ENCODE measurements at regions not wholly inside any gene's neighbourhood (a gene's known extent, or its start where the extent isn't known, plus 50 kb on each side); places are given as distances from the start of the nearest gene placed in this dataset.

DNA sequence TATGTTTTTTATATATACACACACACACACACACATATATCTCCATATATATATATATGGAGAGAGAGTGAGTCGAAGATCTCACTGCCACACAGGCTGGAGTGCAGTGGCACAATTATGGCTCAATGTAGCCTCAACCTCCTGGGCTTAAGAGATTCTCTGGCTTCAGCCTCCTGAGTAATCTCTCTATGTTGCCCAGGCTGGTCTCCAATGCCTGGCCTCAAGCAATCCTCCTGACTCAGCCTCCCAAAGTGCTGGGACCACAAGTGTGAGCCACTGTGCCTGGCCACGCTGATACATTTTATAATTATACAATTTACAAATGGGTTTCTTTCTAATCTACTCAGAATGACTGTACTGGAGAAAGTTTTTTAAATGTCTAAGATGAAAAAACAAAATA lies 664.2 kb downstream of the PTPRC start:
- no peaks in the 10 kb centered on the region for H3K36me3 ChIP-seq (ENCODE audit: control insufficient read depth in 2 of 2, insufficient read depth in 2 of 2, low read length in 2 of 2)
- H3K27ac ChIP-seq (ENCODE audit: low read depth in 2 of 2, low read length in 2 of 2), result no peak overlapping the region
- H3K4me1 ChIP-seq (ENCODE audit: control insufficient read depth in 2 of 2, insufficient read depth in 2 of 2, low read length in 2 of 2), result no peaks in the 10 kb centered on the region
- no peaks in the 10 kb centered on the region for H3K27me3 ChIP-seq (ENCODE audit: control insufficient read depth in 2 of 2, insufficient read depth in 2 of 2, low read length in 2 of 2)
- H3K9me3 ChIP-seq (ENCODE audit: control insufficient read depth in 2 of 2, low read length in 2 of 2), result no peaks in the 10 kb centered on the region
- no peak overlapping the region for H3K9ac ChIP-seq (ENCODE audit: low read depth in 1 of 2, low read length in 2 of 2)
- no peak overlapping the region for H3K4me3 ChIP-seq (ENCODE audit: low read length in 2 of 2)

DNA sequence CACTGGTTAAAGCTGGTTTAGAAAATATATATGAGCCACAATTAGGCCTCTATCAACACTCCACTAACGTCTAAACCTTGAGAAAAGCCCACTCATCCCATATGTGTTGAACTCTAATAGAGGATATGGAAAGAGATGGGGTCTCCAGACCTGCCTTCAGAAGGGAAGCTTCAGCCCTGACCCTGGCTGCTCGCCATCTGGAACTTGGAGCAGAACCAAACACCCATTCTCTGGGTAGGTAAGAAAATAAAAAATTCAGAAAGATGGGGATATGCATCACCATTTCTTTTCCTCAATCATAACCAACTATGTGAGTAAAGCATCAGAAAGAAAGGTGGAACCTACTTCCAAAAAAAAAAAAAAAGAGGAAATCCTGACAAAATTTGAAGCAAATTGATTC lies 666.2 kb downstream of the PTPRC start:
- H3K4me3 ChIP-seq (ENCODE audit: low read length in 2 of 2), result no peak overlapping the region
- no peaks in the 10 kb centered on the region for H3K9me3 ChIP-seq (ENCODE audit: control insufficient read depth in 2 of 2, low read length in 2 of 2)

DNA sequence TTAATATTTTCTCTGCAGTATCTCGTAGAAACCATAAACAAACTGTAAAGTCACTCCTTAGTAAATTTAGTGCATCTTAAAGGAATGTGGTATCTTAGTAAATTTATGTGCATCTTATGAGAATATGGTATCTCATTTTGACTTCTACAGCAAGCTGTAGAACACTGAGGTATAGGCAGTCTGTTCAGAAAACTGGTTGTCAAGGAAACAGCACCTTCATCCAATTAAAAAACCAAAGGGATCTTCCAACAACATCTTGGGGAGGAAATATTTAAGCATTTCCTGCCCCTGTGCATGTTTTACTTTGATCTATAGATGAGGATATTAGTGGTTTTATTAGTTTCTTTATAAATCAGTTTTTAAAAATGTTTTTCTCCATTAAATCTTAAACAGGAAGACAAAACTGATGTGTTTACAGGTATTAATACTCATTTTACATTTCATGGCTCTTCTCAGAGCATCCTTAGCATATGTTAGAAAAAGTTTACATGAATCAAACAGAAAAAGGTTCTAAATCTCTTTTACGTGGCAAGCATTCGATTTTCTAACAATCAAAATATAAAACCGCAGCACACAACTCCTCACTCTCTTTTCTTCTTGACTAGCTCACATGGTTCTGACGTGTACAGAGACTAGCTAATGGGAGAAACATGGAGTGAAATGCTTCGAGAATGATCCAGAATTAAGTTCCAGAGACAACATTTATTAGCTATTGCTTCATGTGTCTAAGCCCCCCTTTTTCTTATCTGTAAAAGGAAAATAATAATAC lies 668.8 kb downstream of the PTPRC start:
- no peak overlapping the region for H3K27ac ChIP-seq (ENCODE audit: low read depth in 2 of 2, low read length in 2 of 2)
- no peak overlapping the region for H3K9ac ChIP-seq (ENCODE audit: low read depth in 1 of 2, low read length in 2 of 2)
- no peaks in the 10 kb centered on the region for H3K4me1 ChIP-seq (ENCODE audit: control insufficient read depth in 2 of 2, insufficient read depth in 2 of 2, low read length in 2 of 2)
- H3K9me3 ChIP-seq (ENCODE audit: control insufficient read depth in 2 of 2, low read length in 2 of 2), result no peaks in the 10 kb centered on the region
- H3K36me3 ChIP-seq (ENCODE audit: control insufficient read depth in 2 of 2, insufficient read depth in 2 of 2, low read length in 2 of 2), result no peaks in the 10 kb centered on the region
- no peaks in the 10 kb centered on the region for H3K27me3 ChIP-seq (ENCODE audit: control insufficient read depth in 2 of 2, insufficient read depth in 2 of 2, low read length in 2 of 2)
- no peak overlapping the region for H3K4me3 ChIP-seq (ENCODE audit: low read length in 2 of 2)

More for the DNA sequence above, 666.2 kb downstream of the PTPRC start:
- Histone ChIP-seq H3K4me1 (ENCODE audit: control insufficient read depth in 2 of 2, insufficient read depth in 2 of 2, low read length in 2 of 2) (no peaks in the 10 kb centered on the region), H3K27ac (ENCODE audit: low read depth in 2 of 2, low read length in 2 of 2) (no peak overlapping the region), H3K9ac (ENCODE audit: low read depth in 1 of 2, low read length in 2 of 2) (no peak overlapping the region), H3K36me3 (ENCODE audit: control insufficient read depth in 2 of 2, insufficient read depth in 2 of 2, low read length in 2 of 2) (no peaks in the 10 kb centered on the region), H3K27me3 (ENCODE audit: control insufficient read depth in 2 of 2, insufficient read depth in 2 of 2, low read length in 2 of 2) (no peaks in the 10 kb centered on the region)

DNA sequence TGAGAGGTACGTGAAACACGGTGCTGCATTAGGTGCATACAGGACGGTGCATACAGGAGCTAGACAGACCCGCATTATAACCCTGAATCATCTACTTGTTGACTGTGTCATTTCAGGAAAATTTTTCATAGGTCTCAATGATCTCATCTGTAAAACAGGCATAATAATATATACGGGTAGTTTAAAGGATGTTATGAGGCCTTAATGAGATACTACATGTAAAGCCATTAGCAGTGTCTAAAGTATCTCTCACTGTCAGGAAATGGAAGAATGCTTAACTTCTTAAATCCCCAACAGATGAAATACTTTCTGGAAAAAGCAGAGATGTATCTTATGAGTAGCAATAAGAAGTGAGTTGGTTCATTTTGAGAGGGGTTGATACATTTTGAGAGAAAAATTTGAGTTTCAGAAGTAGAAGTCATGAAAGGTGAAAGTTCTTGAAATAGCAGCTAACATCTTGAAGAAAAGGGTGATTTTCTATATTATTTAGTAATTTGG lies 669.6 kb downstream of the PTPRC start:
- no peaks in the 10 kb centered on the region for H3K36me3 ChIP-seq (ENCODE audit: control insufficient read depth in 2 of 2, insufficient read depth in 2 of 2, low read length in 2 of 2)
- no peak overlapping the region for H3K4me3 ChIP-seq (ENCODE audit: low read length in 2 of 2)
- H3K9me3 ChIP-seq (ENCODE audit: control insufficient read depth in 2 of 2, low read length in 2 of 2), result no peaks in the 10 kb centered on the region
- no peaks in the 10 kb centered on the region for H3K4me1 ChIP-seq (ENCODE audit: control insufficient read depth in 2 of 2, insufficient read depth in 2 of 2, low read length in 2 of 2)
- no peaks in the 10 kb centered on the region for H3K27me3 ChIP-seq (ENCODE audit: control insufficient read depth in 2 of 2, insufficient read depth in 2 of 2, low read length in 2 of 2)
- H3K9ac ChIP-seq (ENCODE audit: low read depth in 1 of 2, low read length in 2 of 2), result no peak overlapping the region
- no peak overlapping the region for H3K27ac ChIP-seq (ENCODE audit: low read depth in 2 of 2, low read length in 2 of 2)

GRCh38 chr1:199310708-199311107 lies 671.9 kb downstream of the PTPRC start:
- no peaks in the 10 kb centered on the region for H3K9me3 ChIP-seq (ENCODE audit: control insufficient read depth in 2 of 2, low read length in 2 of 2)
- no peak overlapping the region for H3K27ac ChIP-seq (ENCODE audit: low read depth in 2 of 2, low read length in 2 of 2)
- H3K4me3 ChIP-seq (ENCODE audit: low read length in 2 of 2), result no peak overlapping the region
- H3K9ac ChIP-seq (ENCODE audit: low read depth in 1 of 2, low read length in 2 of 2), result no peak overlapping the region
- H3K27me3 ChIP-seq (ENCODE audit: control insufficient read depth in 2 of 2, insufficient read depth in 2 of 2, low read length in 2 of 2), result no peaks in the 10 kb centered on the region
- no peaks in the 10 kb centered on the region for H3K4me1 ChIP-seq (ENCODE audit: control insufficient read depth in 2 of 2, insufficient read depth in 2 of 2, low read length in 2 of 2)
- no peaks in the 10 kb centered on the region for H3K36me3 ChIP-seq (ENCODE audit: control insufficient read depth in 2 of 2, insufficient read depth in 2 of 2, low read length in 2 of 2)

GRCh38 chr1:199311478-199312262 lies 672.8 kb downstream of the PTPRC start:
- no peaks in the 10 kb centered on the region for H3K36me3 ChIP-seq (ENCODE audit: control insufficient read depth in 2 of 2, insufficient read depth in 2 of 2, low read length in 2 of 2)
- H3K27ac ChIP-seq (ENCODE audit: low read depth in 2 of 2, low read length in 2 of 2), result no peak overlapping the region
- no peaks in the 10 kb centered on the region for H3K4me1 ChIP-seq (ENCODE audit: control insufficient read depth in 2 of 2, insufficient read depth in 2 of 2, low read length in 2 of 2)
- no peaks in the 10 kb centered on the region for H3K27me3 ChIP-seq (ENCODE audit: control insufficient read depth in 2 of 2, insufficient read depth in 2 of 2, low read length in 2 of 2)
- H3K9ac ChIP-seq (ENCODE audit: low read depth in 1 of 2, low read length in 2 of 2), result no peak overlapping the region
- no peak overlapping the region for H3K4me3 ChIP-seq (ENCODE audit: low read length in 2 of 2)
- no peaks in the 10 kb centered on the region for H3K9me3 ChIP-seq (ENCODE audit: control insufficient read depth in 2 of 2, low read length in 2 of 2)

DNA sequence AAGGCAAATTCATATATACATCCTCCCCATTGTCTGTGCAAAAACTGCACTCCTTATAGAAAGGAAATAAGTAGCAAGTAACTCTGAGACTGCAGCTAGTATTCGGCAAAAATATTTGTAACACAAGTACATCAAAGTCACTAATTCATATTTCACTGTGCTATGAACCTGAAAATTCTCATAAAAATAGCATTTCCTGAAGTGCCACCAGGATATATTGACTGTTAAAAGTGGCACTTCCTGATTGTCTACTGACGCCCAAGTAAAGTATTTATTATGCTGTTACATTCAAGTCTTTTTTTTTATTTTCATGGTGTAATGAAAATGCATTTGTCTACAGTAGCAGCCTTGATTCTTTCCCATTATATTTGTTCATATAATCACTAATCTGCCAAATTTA lies 673.8 kb downstream of the PTPRC start:
- Histone ChIP-seq H3K9ac (ENCODE audit: low read depth in 1 of 2, low read length in 2 of 2) (no peak overlapping the region), H3K4me1 (ENCODE audit: control insufficient read depth in 2 of 2, insufficient read depth in 2 of 2, low read length in 2 of 2) (no peaks in the 10 kb centered on the region), H3K27ac (ENCODE audit: low read depth in 2 of 2, low read length in 2 of 2) (no peak overlapping the region), H3K4me3 (ENCODE audit: low read length in 2 of 2) (no peak overlapping the region), H3K36me3 (ENCODE audit: control insufficient read depth in 2 of 2, insufficient read depth in 2 of 2, low read length in 2 of 2) (no peaks in the 10 kb centered on the region), H3K9me3 (ENCODE audit: control insufficient read depth in 2 of 2, low read length in 2 of 2) (no peaks in the 10 kb centered on the region), H3K27me3 (ENCODE audit: control insufficient read depth in 2 of 2, insufficient read depth in 2 of 2, low read length in 2 of 2) (no peaks in the 10 kb centered on the region)

DNA sequence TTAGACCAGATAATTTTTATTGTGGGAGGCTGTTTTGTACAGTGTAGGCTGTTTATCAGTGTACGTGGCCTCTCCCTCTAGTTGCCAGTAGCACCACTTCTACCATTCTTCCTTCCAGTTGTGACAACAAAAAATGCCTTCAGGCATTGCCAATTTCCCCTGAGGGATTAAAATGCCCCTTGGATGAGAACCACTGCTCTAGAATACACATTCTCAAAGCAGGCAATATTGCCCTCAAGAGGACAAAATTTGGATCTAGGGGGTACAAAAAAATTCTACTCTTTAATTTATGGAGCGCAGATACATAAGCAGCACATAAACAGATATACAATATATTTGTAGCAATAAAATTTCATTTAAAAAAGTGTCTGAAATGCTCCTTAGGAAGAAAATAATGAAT lies 674.6 kb downstream of the PTPRC start:
- Histone ChIP-seq H3K9ac (ENCODE audit: low read depth in 1 of 2, low read length in 2 of 2) (no peak overlapping the region), H3K4me3 (ENCODE audit: low read length in 2 of 2) (no peak overlapping the region), H3K36me3 (ENCODE audit: control insufficient read depth in 2 of 2, insufficient read depth in 2 of 2, low read length in 2 of 2) (no peaks in the 10 kb centered on the region), H3K9me3 (ENCODE audit: control insufficient read depth in 2 of 2, low read length in 2 of 2) (no peaks in the 10 kb centered on the region), H3K27ac (ENCODE audit: low read depth in 2 of 2, low read length in 2 of 2) (no peak overlapping the region), H3K27me3 (ENCODE audit: control insufficient read depth in 2 of 2, insufficient read depth in 2 of 2, low read length in 2 of 2) (no peaks in the 10 kb centered on the region), H3K4me1 (ENCODE audit: control insufficient read depth in 2 of 2, insufficient read depth in 2 of 2, low read length in 2 of 2) (no peaks in the 10 kb centered on the region)

DNA sequence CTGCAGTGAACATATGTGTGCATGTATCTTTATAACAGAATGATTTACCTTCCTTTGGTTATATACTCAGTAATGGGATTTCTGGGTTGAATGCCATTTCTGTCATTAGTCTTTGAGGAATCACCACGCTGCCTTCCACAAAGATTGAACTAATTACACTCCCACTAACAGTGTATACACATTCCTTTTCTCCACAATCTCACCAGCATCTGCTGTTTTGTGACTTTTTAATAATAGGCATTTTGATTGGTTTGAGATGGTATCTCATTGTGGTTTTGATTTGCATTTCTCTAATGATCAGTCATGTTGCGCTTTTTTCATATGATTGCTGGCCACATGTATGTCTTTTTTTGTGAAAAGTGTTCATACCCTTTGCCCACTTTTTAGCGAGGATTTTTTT lies 680.5 kb downstream of the PTPRC start:
- Histone ChIP-seq H3K27me3 (ENCODE audit: control insufficient read depth in 2 of 2, insufficient read depth in 2 of 2, low read length in 2 of 2) (no peaks in the 10 kb centered on the region), H3K4me3 (ENCODE audit: low read length in 2 of 2) (no peak overlapping the region), H3K36me3 (ENCODE audit: control insufficient read depth in 2 of 2, insufficient read depth in 2 of 2, low read length in 2 of 2) (no peaks in the 10 kb centered on the region), H3K27ac (ENCODE audit: low read depth in 2 of 2, low read length in 2 of 2) (no peak overlapping the region), H3K4me1 (ENCODE audit: control insufficient read depth in 2 of 2, insufficient read depth in 2 of 2, low read length in 2 of 2) (no peaks in the 10 kb centered on the region), H3K9me3 (ENCODE audit: control insufficient read depth in 2 of 2, low read length in 2 of 2) (no peaks in the 10 kb centered on the region), H3K9ac (ENCODE audit: low read depth in 1 of 2, low read length in 2 of 2) (no peak overlapping the region)

DNA sequence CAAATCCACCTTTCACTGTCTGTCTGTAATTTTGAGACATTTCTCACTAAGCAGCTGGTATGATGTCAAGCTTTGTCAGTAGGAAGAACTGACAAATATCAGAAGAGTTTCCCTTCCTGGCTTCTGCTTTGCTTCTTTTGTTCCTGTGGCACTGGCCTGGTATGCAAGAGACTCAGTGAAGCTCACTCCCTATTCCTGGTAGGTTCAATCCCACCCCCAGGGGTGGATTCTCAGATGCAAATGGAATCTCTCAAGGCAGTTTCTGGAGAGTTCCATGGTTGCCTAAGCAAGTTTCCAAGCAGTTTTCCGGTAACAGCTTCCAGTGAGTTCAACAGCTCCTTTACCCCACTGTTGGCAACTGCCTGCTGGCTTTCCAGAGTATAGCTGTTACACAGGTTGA lies 683.4 kb downstream of the PTPRC start:
- H3K9ac ChIP-seq (ENCODE audit: low read depth in 1 of 2, low read length in 2 of 2), result no peak overlapping the region
- H3K4me3 ChIP-seq (ENCODE audit: low read length in 2 of 2), result no peak overlapping the region
- no peak overlapping the region for H3K27ac ChIP-seq (ENCODE audit: low read depth in 2 of 2, low read length in 2 of 2)
- no peaks in the 10 kb centered on the region for H3K9me3 ChIP-seq (ENCODE audit: control insufficient read depth in 2 of 2, low read length in 2 of 2)
- H3K4me1 ChIP-seq (ENCODE audit: control insufficient read depth in 2 of 2, insufficient read depth in 2 of 2, low read length in 2 of 2), result no peaks in the 10 kb centered on the region
- no peaks in the 10 kb centered on the region for H3K36me3 ChIP-seq (ENCODE audit: control insufficient read depth in 2 of 2, insufficient read depth in 2 of 2, low read length in 2 of 2)
- H3K27me3 ChIP-seq (ENCODE audit: control insufficient read depth in 2 of 2, insufficient read depth in 2 of 2, low read length in 2 of 2), result no peaks in the 10 kb centered on the region

Data from mucosa of rectum (tissue), 2 donors.